MM.1S (cell line): ENCODE measurements at regions not wholly inside any gene's neighbourhood (a gene's known extent, or its start where the extent isn't known, plus 50 kb on each side); places are given as distances from the start of the nearest gene placed in this dataset.

Experiments
- EZH2 ChIP-seq: fragments of 300-600 bp; sonication (generic); optimal IDR thresholded peaks from 2 replicates; pipeline ENCODE3; 2017; ENCODE audit warnings: low read depth, mild to moderate bottlenecking, antibody characterized with exemption, low read length, mixed read lengths
- EZH2phosphoT487 ChIP-seq: fragments of 300-600 bp; sonication (generic); IDR thresholded peaks from 2 replicates; pipeline ENCODE4 v1.6.1; 2018; ENCODE audit warnings: antibody characterized with exemption, low read length
- TF ChIP-seq, protein P1 (sequence below): fragments of 300-600 bp; sonication (generic); IDR thresholded peaks from 2 replicates; pipeline ENCODE4 v1.5.1; 2016; ENCODE audit warnings: antibody characterized with exemption, low read length, mixed read lengths

- TF ChIP-seq, protein P1, sequence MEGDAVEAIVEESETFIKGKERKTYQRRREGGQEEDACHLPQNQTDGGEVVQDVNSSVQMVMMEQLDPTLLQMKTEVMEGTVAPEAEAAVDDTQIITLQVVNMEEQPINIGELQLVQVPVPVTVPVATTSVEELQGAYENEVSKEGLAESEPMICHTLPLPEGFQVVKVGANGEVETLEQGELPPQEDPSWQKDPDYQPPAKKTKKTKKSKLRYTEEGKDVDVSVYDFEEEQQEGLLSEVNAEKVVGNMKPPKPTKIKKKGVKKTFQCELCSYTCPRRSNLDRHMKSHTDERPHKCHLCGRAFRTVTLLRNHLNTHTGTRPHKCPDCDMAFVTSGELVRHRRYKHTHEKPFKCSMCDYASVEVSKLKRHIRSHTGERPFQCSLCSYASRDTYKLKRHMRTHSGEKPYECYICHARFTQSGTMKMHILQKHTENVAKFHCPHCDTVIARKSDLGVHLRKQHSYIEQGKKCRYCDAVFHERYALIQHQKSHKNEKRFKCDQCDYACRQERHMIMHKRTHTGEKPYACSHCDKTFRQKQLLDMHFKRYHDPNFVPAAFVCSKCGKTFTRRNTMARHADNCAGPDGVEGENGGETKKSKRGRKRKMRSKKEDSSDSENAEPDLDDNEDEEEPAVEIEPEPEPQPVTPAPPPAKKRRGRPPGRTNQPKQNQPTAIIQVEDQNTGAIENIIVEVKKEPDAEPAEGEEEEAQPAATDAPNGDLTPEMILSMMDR: no peak
- TF ChIP-seq EZH2 (no peak), EZH2phosphoT487 (no peak)
These were observed 118.8 kb upstream of the PTCHD4 start for GRCh38 chr6:48229841-48230240.
